Activated CD4-positive, alpha-beta T cell treated with anti-CD3 and anti-CD28 coated beads for 36 hours (primary cell): ENCODE measurements at regions not wholly inside any gene's neighbourhood (a gene's known extent, or its start where the extent isn't known, plus 50 kb on each side); places are given as distances from the start of the nearest gene placed in this dataset.

Experiments used
- ATAC-seq: fragments of 200-7000 bp; cut with Tn5 transposase; one replicate; pipeline ENCODE4 v1.10.0; 2021; ENCODE audit warnings: mild to moderate bottlenecking, moderate library complexity
- CTCF ChIA-PET: fragments of 350-600 bp; sonication (Branson Sonifier 250); formaldehyde crosslinking; loops from one replicate; lab custom pipeline; 2021; ENCODE audit warnings: antibody characterized with exemption; lab: Charles Lee
- POLR2A ChIA-PET: fragments of 350-600 bp; sonication (Branson Sonifier 250); formaldehyde crosslinking; loops from one replicate; lab custom pipeline; 2021; ENCODE audit warnings: antibody characterized with exemption, inconsistent platforms; lab: Charles Lee
- DNase-seq: peaks from one replicate; pipeline ENCODE4 v3.0.0-alpha.2; 2020
- H3K27ac Mint-ChIP-seq: one replicate; pipeline ENCODE4 v1.8.0; 2021; ENCODE audit warnings: mixed read lengths
- H3K27me3 Mint-ChIP-seq: one replicate; pipeline ENCODE4 v1.8.0; 2021; ENCODE audit warnings: mixed read lengths
- H3K36me3 Mint-ChIP-seq: one replicate; pipeline ENCODE4 v1.8.0; 2021; ENCODE audit warnings: low read depth, mixed read lengths
- H3K4me1 Mint-ChIP-seq: one replicate; pipeline ENCODE4 v1.8.0; 2021; ENCODE audit warnings: mixed read lengths
- H3K4me3 Mint-ChIP-seq: one replicate; pipeline ENCODE4 v1.8.0; 2021; ENCODE audit warnings: mild to moderate bottlenecking, moderate library complexity, mixed read lengths
- H3K9me3 Mint-ChIP-seq: one replicate; pipeline ENCODE4 v1.8.0; 2021; ENCODE audit warnings: low read depth, mixed read lengths
- intact Hi-C, 2 experiments: fragments of 100-400 bp; cut with DNase I in 1 of 2; cut with micrococcal nuclease in 1 of 2; formaldehyde crosslinking; loops; one replicate each; pipeline versions ENCODE4 v1.14.2 to v1.15.1; 2022 to 2024; cut with DNase I, micrococcal nuclease

DNA sequence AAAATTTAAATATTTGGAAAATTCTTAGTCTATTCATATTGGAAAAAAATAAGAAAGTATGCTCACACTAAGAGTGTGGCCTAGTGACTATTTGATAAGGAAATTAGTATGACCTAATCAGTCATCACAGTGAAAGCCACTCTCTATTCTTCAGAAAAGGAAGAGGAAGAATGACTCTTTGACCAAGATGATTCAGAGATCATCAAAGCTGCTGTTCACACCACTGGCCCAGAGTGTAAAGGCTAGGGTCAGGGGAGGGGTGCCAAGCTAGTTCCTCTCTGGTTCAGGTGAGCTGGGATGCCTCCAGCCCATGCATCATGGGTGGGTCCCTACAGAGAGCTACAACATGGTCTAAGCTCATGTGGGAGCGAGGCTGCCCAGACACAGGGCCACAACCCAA lies 396.9 kb upstream of the NDST3 start:
- DNase-seq (no peak), ATAC-seq (peak; percentile 26)
- no peaks in the 10 kb centered on the region for H3K27me3 Mint-ChIP-seq
- intact Hi-C loops: no loop called here
- ChIA-PET POLR2A (no interaction called here), CTCF (no interaction called here)
- no peaks in the 10 kb centered on the region for H3K36me3 Mint-ChIP-seq
- H3K4me1 Mint-ChIP-seq: no peaks in the 10 kb centered on the region
- H3K4me3 Mint-ChIP-seq: no peak overlapping the region
- no peak overlapping the region for H3K27ac Mint-ChIP-seq
- H3K9me3 Mint-ChIP-seq: no peaks in the 10 kb centered on the region

GRCh38 chr4:117640836-117641235 lies 393.4 kb upstream of the NDST3 start:
- ATAC-seq (no peak), DNase-seq (no peak)
- CTCF ChIA-PET: no interaction called here
- Mint-ChIP-seq H3K36me3 (no peaks in the 10 kb centered on the region), H3K27me3 (no peaks in the 10 kb centered on the region), H3K4me3 (no peak overlapping the region), H3K27ac (no peak overlapping the region), H3K9me3 (peaks cover 3% of the 10 kb centered on the region), H3K4me1 (no peaks in the 10 kb centered on the region)
- intact Hi-C loops: no loop called here
- POLR2A ChIA-PET: no interaction called here

DNA sequence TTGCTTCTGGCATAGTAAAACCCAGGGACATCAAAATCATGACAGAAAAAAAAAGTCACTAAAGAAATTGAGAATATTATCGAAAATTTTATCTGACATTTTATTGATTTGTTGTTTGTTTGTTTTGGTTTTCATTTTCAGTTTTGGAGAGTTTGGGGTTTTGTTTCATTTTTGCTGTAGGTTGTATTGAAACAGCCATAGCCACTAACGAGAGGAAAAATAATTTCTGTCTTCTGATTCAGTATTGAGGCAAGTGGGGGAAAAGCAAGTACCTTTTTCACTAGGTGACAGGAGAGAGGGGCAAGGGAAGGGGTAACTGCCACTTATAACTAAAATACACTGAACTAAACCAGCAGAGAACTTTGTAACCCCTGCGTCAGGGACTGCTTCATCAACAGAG lies 392.8 kb upstream of the NDST3 start:
- ATAC-seq (no peak), DNase-seq (no peak)
- H3K4me3 Mint-ChIP-seq: no peak overlapping the region
- no peak overlapping the region for H3K27ac Mint-ChIP-seq
- H3K36me3 Mint-ChIP-seq: no peaks in the 10 kb centered on the region
- intact Hi-C loops: no loop called here
- POLR2A ChIA-PET: no interaction called here
- no peaks in the 10 kb centered on the region for H3K27me3 Mint-ChIP-seq
- CTCF ChIA-PET: no interaction called here
- H3K9me3 Mint-ChIP-seq: peaks cover 3% of the 10 kb centered on the region
- H3K4me1 Mint-ChIP-seq: no peaks in the 10 kb centered on the region

DNA sequence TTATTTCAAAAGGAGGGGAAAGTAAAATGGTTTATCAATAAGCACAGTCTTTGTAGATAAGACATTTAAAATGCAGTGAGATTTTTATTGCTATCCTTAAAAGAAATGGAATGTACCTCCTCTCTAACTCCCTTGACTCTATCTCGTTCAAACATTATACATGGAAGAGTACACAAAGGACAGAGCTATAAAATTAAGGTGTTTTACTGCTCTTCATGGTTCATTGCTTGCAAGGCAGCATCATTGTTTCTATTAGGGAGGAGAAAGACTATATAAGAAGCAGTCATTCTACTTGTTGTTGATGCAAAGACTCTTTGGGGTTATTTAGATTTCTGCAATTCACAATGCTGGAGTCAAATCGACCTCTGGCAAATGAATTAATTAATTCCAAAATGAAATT lies 380.2 kb upstream of the NDST3 start:
- H3K4me3 Mint-ChIP-seq: no peak overlapping the region
- POLR2A ChIA-PET: no interaction called here
- intact Hi-C loops: no loop called here
- H3K27me3 Mint-ChIP-seq: no peaks in the 10 kb centered on the region
- H3K36me3 Mint-ChIP-seq: no peaks in the 10 kb centered on the region
- ATAC-seq (no peak), DNase-seq (no peak)
- CTCF ChIA-PET: no interaction called here
- no peak overlapping the region for H3K27ac Mint-ChIP-seq
- no peaks in the 10 kb centered on the region for H3K9me3 Mint-ChIP-seq
- H3K4me1 Mint-ChIP-seq: no peaks in the 10 kb centered on the region

DNA sequence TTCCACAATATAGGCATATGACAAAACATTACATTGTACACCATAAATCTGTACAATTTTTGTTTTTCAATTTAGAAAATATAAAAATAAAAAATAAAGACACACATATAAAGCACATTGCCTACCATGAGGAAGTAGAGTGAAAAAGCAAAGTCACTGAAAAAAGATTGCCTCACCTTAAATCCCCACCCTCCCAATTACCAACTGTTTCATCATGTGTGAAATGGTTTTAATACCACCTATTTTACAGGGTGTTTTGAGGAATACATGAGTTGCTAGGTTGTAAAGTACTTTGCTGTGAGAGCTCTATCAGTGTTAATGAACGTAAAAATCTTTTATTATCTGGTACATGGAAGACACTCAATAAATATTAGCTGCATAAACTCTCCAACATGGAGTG lies 373.6 kb upstream of the NDST3 start:
- Mint-ChIP-seq H3K27me3 (no peaks in the 10 kb centered on the region), H3K4me3 (no peak overlapping the region), H3K4me1 (no peaks in the 10 kb centered on the region), H3K27ac (no peak overlapping the region), H3K36me3 (no peaks in the 10 kb centered on the region), H3K9me3 (no peaks in the 10 kb centered on the region)
- DNase-seq (no peak), ATAC-seq (no peak)
- CTCF ChIA-PET: no interaction called here
- intact Hi-C loops: no loop called here
- POLR2A ChIA-PET: no interaction called here

- ChIA-PET POLR2A (no interaction called here), CTCF (interaction anchor here (0.5 kb wide), 1 partner anchor 608 kb away, joined by 3 read pairs; no protein-coding TSS in a partner anchor)
- ATAC-seq: no peak
- Mint-ChIP-seq H3K27me3 (no peaks in the 10 kb centered on the region), H3K36me3 (no peaks in the 10 kb centered on the region), H3K27ac (no peak overlapping the region), H3K4me3 (no peak overlapping the region), H3K9me3 (no peaks in the 10 kb centered on the region), H3K4me1 (no peaks in the 10 kb centered on the region)
- no peak for DNase-seq
- intact Hi-C loops: no loop called here
These were observed 372.9 kb upstream of the NDST3 start for GRCh38 chr4:117661091-117662072.

- Mint-ChIP-seq H3K27me3 (no peaks in the 10 kb centered on the region), H3K9me3 (no peaks in the 10 kb centered on the region), H3K36me3 (no peaks in the 10 kb centered on the region), H3K27ac (no peak overlapping the region), H3K4me1 (no peaks in the 10 kb centered on the region), H3K4me3 (no peak overlapping the region)
- ChIA-PET CTCF (no interaction called here), POLR2A (no interaction called here)
- no peak for ATAC-seq
- intact Hi-C loops: no loop called here
- no peak for DNase-seq
These were observed 369.4 kb upstream of the NDST3 start for GRCh38 chr4:117664706-117665444.

DNA sequence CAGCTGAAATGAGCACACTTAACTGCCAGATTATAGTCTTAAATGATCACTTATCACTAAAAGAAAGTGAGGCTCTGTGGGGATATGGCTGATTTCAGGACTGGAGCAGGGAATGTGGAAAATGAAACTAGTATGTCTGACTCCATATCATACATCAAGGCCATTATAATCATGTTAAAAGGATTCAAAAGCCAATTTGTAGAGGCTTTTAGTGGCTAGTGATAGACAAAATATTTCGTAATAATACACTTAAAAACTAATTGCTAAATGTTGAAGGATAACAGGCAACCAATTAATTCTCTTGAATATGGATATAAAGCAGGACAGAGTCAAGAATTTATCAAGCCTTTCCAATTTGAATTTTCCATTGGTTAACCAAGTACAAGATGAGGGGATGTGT lies 358.1 kb upstream of the NDST3 start:
- no peak overlapping the region for H3K4me3 Mint-ChIP-seq
- no peak overlapping the region for H3K27ac Mint-ChIP-seq
- no peaks in the 10 kb centered on the region for H3K4me1 Mint-ChIP-seq
- intact Hi-C loops: no loop called here
- DNase-seq: no peak
- no peaks in the 10 kb centered on the region for H3K36me3 Mint-ChIP-seq
- POLR2A ChIA-PET: no interaction called here
- H3K9me3 Mint-ChIP-seq: peaks cover 4% of the 10 kb centered on the region
- no peak for ATAC-seq
- CTCF ChIA-PET: no interaction called here
- no peaks in the 10 kb centered on the region for H3K27me3 Mint-ChIP-seq

GRCh38 chr4:117678861-117679260 lies 355.4 kb upstream of the NDST3 start:
- Mint-ChIP-seq H3K27me3 (no peaks in the 10 kb centered on the region), H3K4me1 (no peaks in the 10 kb centered on the region), H3K4me3 (no peak overlapping the region), H3K36me3 (no peaks in the 10 kb centered on the region), H3K27ac (no peak overlapping the region), H3K9me3 (peaks cover 4% of the 10 kb centered on the region)
- ATAC-seq (no peak), DNase-seq (no peak)
- CTCF ChIA-PET: no interaction called here
- intact Hi-C loops: no loop called here
- POLR2A ChIA-PET: no interaction called here

- intact Hi-C loops: no loop called here
- ChIA-PET CTCF (no interaction called here), POLR2A (no interaction called here)
- DNase-seq (no peak), ATAC-seq (no peak)
- Mint-ChIP-seq H3K4me3 (no peak overlapping the region), H3K9me3 (peaks cover 5% of the 10 kb centered on the region), H3K27ac (no peak overlapping the region), H3K36me3 (no peaks in the 10 kb centered on the region), H3K27me3 (no peaks in the 10 kb centered on the region), H3K4me1 (no peaks in the 10 kb centered on the region)
These were observed 342.5 kb upstream of the NDST3 start for GRCh38 chr4:117691572-117692351.

GRCh38 chr4:117692538-117692937 lies 341.7 kb upstream of the NDST3 start:
- POLR2A ChIA-PET: no interaction called here
- no peaks in the 10 kb centered on the region for H3K36me3 Mint-ChIP-seq
- H3K27me3 Mint-ChIP-seq: no peaks in the 10 kb centered on the region
- CTCF ChIA-PET: no interaction called here
- no peak for ATAC-seq
- H3K4me3 Mint-ChIP-seq: no peak overlapping the region
- no peak overlapping the region for H3K27ac Mint-ChIP-seq
- DNase-seq: no peak
- intact Hi-C loops: no loop called here
- H3K9me3 Mint-ChIP-seq: peaks cover 5% of the 10 kb centered on the region
- H3K4me1 Mint-ChIP-seq: no peaks in the 10 kb centered on the region
